ENCODE measurements at regions not wholly inside any gene's neighbourhood (a gene's known extent, or its start where the extent isn't known, plus 50 kb on each side); places are given as distances from the start of the nearest gene placed in this dataset.

- Histone ChIP-seq H3K9me3 (ENCODE audit: control insufficient read depth, low read length) (no peaks in the 10 kb centered on the region), H3K27ac (ENCODE audit: low read depth, low read length) (no peak overlapping the region), H3K4me1 (ENCODE audit: control insufficient read depth, insufficient read depth, low read length) (no peaks in the 10 kb centered on the region), H3K9ac (ENCODE audit: extremely low read depth, low read length, poor library complexity, severe bottlenecking) (no peak overlapping the region), H3K36me3 (ENCODE audit: control insufficient read depth, insufficient read depth, low read length) (no peaks in the 10 kb centered on the region), H3K27me3 (ENCODE audit: control insufficient read depth, insufficient read depth, low read length, poor library complexity, severe bottlenecking) (no peaks in the 10 kb centered on the region), H3K4me3 (ENCODE audit: low read length) (no peak overlapping the region)
- Mint-ChIP-seq H3K36me3 (ENCODE audit: low read depth) (no peaks in the 10 kb centered on the region), H3K27ac (no peak overlapping the region), H3K27me3 (ENCODE audit: insufficient read depth) (peaks cover 1% of the 10 kb centered on the region), H3K9me3 (no peaks in the 10 kb centered on the region), H3K4me1 (no peaks in the 10 kb centered on the region), H3K4me3 (no peak overlapping the region)
- DNase-seq = no peak
- TF ChIP-seq, protein P1, sequence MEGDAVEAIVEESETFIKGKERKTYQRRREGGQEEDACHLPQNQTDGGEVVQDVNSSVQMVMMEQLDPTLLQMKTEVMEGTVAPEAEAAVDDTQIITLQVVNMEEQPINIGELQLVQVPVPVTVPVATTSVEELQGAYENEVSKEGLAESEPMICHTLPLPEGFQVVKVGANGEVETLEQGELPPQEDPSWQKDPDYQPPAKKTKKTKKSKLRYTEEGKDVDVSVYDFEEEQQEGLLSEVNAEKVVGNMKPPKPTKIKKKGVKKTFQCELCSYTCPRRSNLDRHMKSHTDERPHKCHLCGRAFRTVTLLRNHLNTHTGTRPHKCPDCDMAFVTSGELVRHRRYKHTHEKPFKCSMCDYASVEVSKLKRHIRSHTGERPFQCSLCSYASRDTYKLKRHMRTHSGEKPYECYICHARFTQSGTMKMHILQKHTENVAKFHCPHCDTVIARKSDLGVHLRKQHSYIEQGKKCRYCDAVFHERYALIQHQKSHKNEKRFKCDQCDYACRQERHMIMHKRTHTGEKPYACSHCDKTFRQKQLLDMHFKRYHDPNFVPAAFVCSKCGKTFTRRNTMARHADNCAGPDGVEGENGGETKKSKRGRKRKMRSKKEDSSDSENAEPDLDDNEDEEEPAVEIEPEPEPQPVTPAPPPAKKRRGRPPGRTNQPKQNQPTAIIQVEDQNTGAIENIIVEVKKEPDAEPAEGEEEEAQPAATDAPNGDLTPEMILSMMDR (conservative IDR thresholded peaks at IDR 0.05) = no peak
- 89 to 100% methylated on average over 5 to 7 of the region's 7 CpGs for WGBS, 2 experiments (ENCODE audit: insufficient coverage in 1 of 2, insufficient read length in 1 of 2)
Measured at GRCh38 chr4:106471151-106471550, 102.6 kb upstream of the GIMD1 start.

GRCh38 chr4:106463622-106464021, 95.0 kb upstream of the GIMD1 start:
- H3K4me3 ChIP-seq (ENCODE audit: low read length) = no peak overlapping the region
- TF ChIP-seq, protein P1 (conservative IDR thresholded peaks at IDR 0.05) = no peak

GRCh38 chr4:106454581-106454980, 86.0 kb upstream of the GIMD1 start:
- Mint-ChIP-seq H3K9me3 (no peaks in the 10 kb centered on the region), H3K27ac (no peak overlapping the region), H3K4me1 (no peaks in the 10 kb centered on the region), H3K4me3 (no peak overlapping the region), H3K36me3 (ENCODE audit: low read depth) (no peaks in the 10 kb centered on the region), H3K27me3 (ENCODE audit: insufficient read depth) (no peaks in the 10 kb centered on the region)
- Histone ChIP-seq H3K4me3 (ENCODE audit: low read length) (no peak overlapping the region), H3K4me1 (ENCODE audit: control insufficient read depth, insufficient read depth, low read length) (no peaks in the 10 kb centered on the region), H3K9ac (ENCODE audit: extremely low read depth, low read length, poor library complexity, severe bottlenecking) (no peak overlapping the region), H3K27ac (ENCODE audit: low read depth, low read length) (no peak overlapping the region), H3K36me3 (ENCODE audit: control insufficient read depth, insufficient read depth, low read length) (no peaks in the 10 kb centered on the region), H3K9me3 (ENCODE audit: control insufficient read depth, low read length) (no peaks in the 10 kb centered on the region), H3K27me3 (ENCODE audit: control insufficient read depth, insufficient read depth, low read length, poor library complexity, severe bottlenecking) (peaks cover 13% of the 10 kb centered on the region)
- DNase-seq = no peak
- 87% methylated on average over 2 of the region's 2 CpGs; no CpG with 5 or more reads in 1 of the 2 experiments for WGBS, 2 experiments (ENCODE audit: insufficient coverage in 1 of 2, insufficient read length in 1 of 2)
- TF ChIP-seq, protein P1 (conservative IDR thresholded peaks at IDR 0.05) = no peak

More at GRCh38 chr4:106463622-106464021, 95.0 kb upstream of the GIMD1 start:
- H3K4me1 ChIP-seq (ENCODE audit: control insufficient read depth, insufficient read depth, low read length) = no peaks in the 10 kb centered on the region
- Mint-ChIP-seq H3K4me3 (no peak overlapping the region), H3K4me1 (no peaks in the 10 kb centered on the region), H3K9me3 (no peaks in the 10 kb centered on the region), H3K27me3 (ENCODE audit: insufficient read depth) (no peaks in the 10 kb centered on the region), H3K27ac (no peak overlapping the region), H3K36me3 (ENCODE audit: low read depth) (no peaks in the 10 kb centered on the region)
- no peak for DNase-seq
- WGBS, 2 experiments (ENCODE audit: insufficient coverage in 1 of 2, insufficient read length in 1 of 2) = 94 to 100% methylated on average over 1 to 2 of the region's 2 CpGs
- no peak overlapping the region for H3K9ac ChIP-seq (ENCODE audit: extremely low read depth, low read length, poor library complexity, severe bottlenecking)
- no peak overlapping the region for H3K27ac ChIP-seq (ENCODE audit: low read depth, low read length)
- H3K36me3 ChIP-seq (ENCODE audit: control insufficient read depth, insufficient read depth, low read length) = no peaks in the 10 kb centered on the region
- H3K9me3 ChIP-seq (ENCODE audit: control insufficient read depth, low read length) = no peaks in the 10 kb centered on the region
- H3K27me3 ChIP-seq (ENCODE audit: control insufficient read depth, insufficient read depth, low read length, poor library complexity, severe bottlenecking) = no peaks in the 10 kb centered on the region

Measured in endodermal cell (in vitro differentiated cells).